ENCODE measurements at regions not wholly inside any gene's neighbourhood (a gene's known extent, or its start where the extent isn't known, plus 50 kb on each side); places are given as distances from the start of the nearest gene placed in this dataset.

GRCh38 chr19:27679399-27679798, 1533.6 kb downstream of the UQCRFS1 start:
- no peak for DNase-seq (ENCODE audit: low read depth)
- TF ChIP-seq CTCF (IDR thresholded peaks at IDR 0.05; ENCODE audit: control insufficient read depth, insufficient read depth, low read depth, low read length, missing control alignments), result no peak
- H3K4me3 ChIP-seq (ENCODE audit: control insufficient read depth, low read depth, low read length), result no peak overlapping the region

GRCh38 chr19:27676877-27677276, 1536.1 kb downstream of the UQCRFS1 start:
- DNase-seq (ENCODE audit: low read depth), result no peak
- no peak for TF ChIP-seq CTCF (IDR thresholded peaks at IDR 0.05; ENCODE audit: control insufficient read depth, insufficient read depth, low read depth, low read length, missing control alignments)
- no peak overlapping the region for H3K4me3 ChIP-seq (ENCODE audit: control insufficient read depth, low read depth, low read length)

GRCh38 chr19:27676334-27676733, 1536.6 kb downstream of the UQCRFS1 start:
- no peak for DNase-seq (ENCODE audit: low read depth)
- H3K4me3 ChIP-seq (ENCODE audit: control insufficient read depth, low read depth, low read length), result no peak overlapping the region
- no peak for TF ChIP-seq CTCF (IDR thresholded peaks at IDR 0.05; ENCODE audit: control insufficient read depth, insufficient read depth, low read depth, low read length, missing control alignments)

GRCh38 chr19:27675771-27676170, 1537.2 kb downstream of the UQCRFS1 start:
- TF ChIP-seq CTCF (IDR thresholded peaks at IDR 0.05; ENCODE audit: control insufficient read depth, insufficient read depth, low read depth, low read length, missing control alignments), result no peak
- H3K4me3 ChIP-seq (ENCODE audit: control insufficient read depth, low read depth, low read length), result no peak overlapping the region
- DNase-seq (ENCODE audit: low read depth), result no peak

- DNase-seq (ENCODE audit: low read depth), result no peak
- H3K4me3 ChIP-seq (ENCODE audit: control insufficient read depth, low read depth, low read length), result no peak overlapping the region
- no peak for TF ChIP-seq CTCF (IDR thresholded peaks at IDR 0.05; ENCODE audit: control insufficient read depth, insufficient read depth, low read depth, low read length, missing control alignments)
Observed at GRCh38 chr19:27674701-27675100, 1538.2 kb downstream of the UQCRFS1 start.

GRCh38 chr19:27673986-27674385, 1539.0 kb downstream of the UQCRFS1 start:
- no peak overlapping the region for H3K4me3 ChIP-seq (ENCODE audit: control insufficient read depth, low read depth, low read length)
- DNase-seq (ENCODE audit: low read depth), result no peak
- no peak for TF ChIP-seq CTCF (IDR thresholded peaks at IDR 0.05; ENCODE audit: control insufficient read depth, insufficient read depth, low read depth, low read length, missing control alignments)
